HL-60 (cell line): ENCODE measurements at regions not wholly inside any gene's neighbourhood (a gene's known extent, or its start where the extent isn't known, plus 50 kb on each side); places are given as distances from the start of the nearest gene placed in this dataset.

Source experiments
- DNase-seq, 2 experiments: peaks; one replicate each; pipeline ENCODE4 v3.0.0-alpha.2; 2010 to 2020; ENCODE audit warnings: low read depth in 1 of 2, low spot score in 1 of 2
- H3K27ac ChIP-seq: fragments of 250-450 bp; sonication (Bioruptor Pico); replicated peaks from 2 replicates; pipeline ENCODE4 v1.5.1; 2020; ENCODE audit warnings: mild to moderate bottlenecking, moderate library complexity
- H3K27me3 ChIP-seq: fragments of 250-450 bp; sonication (Bioruptor Pico); 2 replicates; pipeline ENCODE4 v1.5.1; 2021; ENCODE audit warnings: mild to moderate bottlenecking, moderate library complexity; ENCODE audit not compliant: insufficient read depth, poor library complexity, severe bottlenecking
- H3K4me3 ChIP-seq: replicated peaks from 2 replicates; pipeline ENCODE4 v1.5.1; 2011; ENCODE audit warnings: mild to moderate bottlenecking, control low read depth, low read length; ENCODE audit not compliant: insufficient read depth
- CTCF ChIP-seq: IDR thresholded peaks from one replicate; pipeline ENCODE4 v1.5.1; 2011; ENCODE audit warnings: low read length, control low read depth, inconsistent platforms; ENCODE audit not compliant: insufficient read depth
- GABPA ChIP-seq: IDR thresholded peaks from 2 replicates; pipeline ENCODE4 v1.6.1; 2012; ENCODE audit warnings: low read depth
- POLR2AphosphoS5 ChIP-seq: IDR thresholded peaks from 2 replicates; pipeline ENCODE4 v1.6.1; 2012; ENCODE audit warnings: low read depth
- REST ChIP-seq: IDR thresholded peaks from 2 replicates; pipeline ENCODE4 v1.6.1; 2012; ENCODE audit warnings: low read depth; ENCODE audit not compliant: insufficient replicate concordance
- SPI1 ChIP-seq: IDR thresholded peaks from 2 replicates; pipeline ENCODE4 v1.6.1; 2012; ENCODE audit warnings: low read depth, mild to moderate bottlenecking, borderline replicate concordance

DNA sequence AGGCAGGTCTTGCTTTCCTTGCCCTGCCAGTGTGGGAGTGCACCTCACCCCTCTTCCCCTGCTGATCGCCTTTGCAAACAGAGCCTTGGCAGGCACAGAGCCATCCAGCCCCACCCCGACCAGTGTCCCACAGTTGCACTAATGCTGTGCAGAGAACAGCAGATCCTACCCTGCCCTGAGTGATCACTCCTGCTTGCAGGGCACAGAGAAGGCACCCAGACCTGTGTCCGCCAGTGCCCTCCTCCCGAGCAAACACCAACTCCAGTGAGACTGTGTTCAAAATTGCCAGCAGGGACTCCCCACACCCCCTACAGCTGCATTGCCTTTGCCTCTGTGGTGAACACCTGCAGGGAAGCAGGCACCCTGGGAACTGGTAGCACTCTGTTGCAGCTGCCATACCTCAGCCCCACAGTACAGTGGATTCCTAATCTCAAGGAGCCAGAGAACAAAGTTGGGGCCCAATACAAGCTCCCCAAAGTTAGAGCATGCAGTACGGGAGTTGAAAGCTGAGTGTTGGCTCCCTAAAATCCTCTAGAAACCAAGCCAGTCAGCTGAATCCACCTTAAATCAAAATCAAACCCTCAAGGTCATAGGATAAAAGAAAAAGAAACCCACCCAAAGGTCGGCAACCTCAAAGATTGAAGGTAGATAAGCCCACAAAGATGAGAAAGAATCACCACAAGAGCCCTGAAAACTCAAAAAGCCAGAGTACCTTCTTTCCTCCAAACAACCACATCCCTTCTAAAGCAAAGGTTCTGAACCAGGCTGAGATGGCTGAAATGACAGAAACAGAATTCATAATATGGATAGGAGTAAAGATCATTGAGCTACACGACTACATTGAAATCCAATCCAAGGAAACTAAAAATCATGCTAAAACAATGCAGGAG is 92.9 kb upstream of the PIK3R1 start:
- Histone ChIP-seq H3K27me3 (no peaks in the 10 kb centered on the region), H3K4me3 (no peak overlapping the region), H3K27ac (no peak overlapping the region)
- TF ChIP-seq CTCF (no peak), SPI1 (no peak), REST (no peak), GABPA (no peak), POLR2AphosphoS5 (no peak)
- no peak for DNase-seq

DNA sequence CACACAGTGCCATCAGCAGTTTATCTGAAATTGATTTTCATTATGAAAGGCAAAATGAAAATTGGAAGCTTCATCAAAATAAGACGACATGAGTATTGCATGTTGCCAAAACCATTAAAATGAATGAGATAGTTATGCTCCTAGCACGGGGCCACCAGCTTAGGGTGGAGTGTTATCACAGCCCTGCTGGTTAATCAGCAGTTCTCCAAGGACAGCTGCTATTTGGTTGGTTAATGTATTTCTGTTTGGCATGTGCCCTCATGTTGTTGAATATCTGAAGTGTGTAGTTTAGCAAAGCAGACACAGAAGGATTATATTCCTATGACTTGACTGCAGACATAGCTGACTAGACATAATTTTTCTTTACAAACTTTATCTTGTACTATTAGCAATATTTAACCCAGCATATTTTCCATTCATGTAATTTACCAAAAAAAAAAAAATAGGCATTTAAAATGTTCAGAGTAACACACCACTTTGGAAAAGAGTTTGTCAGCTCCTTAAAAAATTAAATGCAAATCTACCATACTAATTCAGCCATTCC is 98.6 kb upstream of the PIK3R1 start:
- Histone ChIP-seq H3K4me3 (no peak overlapping the region), H3K27me3 (no peaks in the 10 kb centered on the region), H3K27ac (no peak overlapping the region)
- no peak for TF ChIP-seq REST
- no peak for TF ChIP-seq CTCF
- DNase-seq: no peak

- no peak overlapping the region for H3K4me3 ChIP-seq
- no peak for DNase-seq
- TF ChIP-seq POLR2AphosphoS5 (no peak), REST (no peak), GABPA (no peak), SPI1 (no peak), CTCF (no peak)
- H3K27me3 ChIP-seq: no peaks in the 10 kb centered on the region
- no peak overlapping the region for H3K27ac ChIP-seq
Measured at GRCh38 chr5:68116408-68116807, 99.1 kb upstream of the PIK3R1 start.
